ENCODE measurements at regions not wholly inside any gene's neighbourhood (a gene's known extent, or its start where the extent isn't known, plus 50 kb on each side); places are given as distances from the start of the nearest gene placed in this dataset.

DNA sequence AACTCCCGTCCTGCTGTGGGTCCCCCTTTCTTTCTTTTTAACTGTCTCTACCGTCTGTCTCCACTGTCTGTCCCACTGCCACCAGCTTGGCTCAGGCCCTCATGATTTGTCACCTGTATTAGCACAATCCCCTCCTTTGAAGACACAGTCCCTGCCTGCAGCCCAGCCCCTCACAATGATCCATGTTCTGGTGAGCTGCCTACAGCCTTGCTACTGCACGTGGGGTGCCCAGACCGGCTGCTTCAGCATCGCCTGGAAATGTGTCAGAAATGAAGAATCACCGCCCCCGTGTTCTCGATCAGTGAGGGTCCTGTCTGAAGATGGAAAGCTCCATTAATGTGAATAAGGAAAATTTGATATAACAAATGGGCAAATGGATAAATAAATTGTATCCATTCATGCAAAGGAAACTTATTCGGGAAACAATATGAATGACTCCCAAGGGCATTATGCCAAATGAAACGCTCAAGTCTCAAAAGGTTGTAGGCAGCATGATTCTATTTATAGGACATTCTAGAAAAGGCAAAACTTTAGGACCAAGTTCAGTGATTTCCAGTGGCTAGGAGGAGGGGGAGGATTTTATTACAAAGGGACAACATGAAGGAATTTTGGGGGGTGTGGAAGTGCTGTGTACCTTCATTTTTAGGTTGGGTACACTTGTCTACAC is 59.4 kb upstream of the CD83 start:
- TF ChIP-seq CTCF (IDR thresholded peaks at IDR 0.05; ENCODE audit: extremely low read depth, missing control alignments), result no peak
- no peak for DNase-seq (ENCODE audit: low spot score)

DNA sequence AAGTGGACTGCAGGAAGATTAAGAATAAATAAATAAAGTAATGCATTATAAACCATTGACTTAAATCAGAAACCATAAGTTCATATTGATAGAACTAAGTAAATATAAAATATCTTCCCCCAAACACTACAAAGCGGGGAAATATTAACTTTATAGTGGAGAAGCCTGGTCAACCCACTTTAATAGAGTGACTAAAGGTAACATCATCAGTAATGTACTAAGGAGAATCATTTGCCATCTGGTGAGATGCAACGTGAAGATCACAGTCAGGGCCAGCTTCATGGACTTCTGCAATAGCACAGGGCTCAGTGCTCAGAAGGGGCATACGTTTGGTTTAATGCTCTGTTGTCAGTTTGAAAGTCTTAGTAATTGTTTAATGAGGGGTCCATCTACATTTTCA is 58.8 kb upstream of the CD83 start:
- DNase-seq (ENCODE audit: low spot score), result no peak
- TF ChIP-seq CTCF (IDR thresholded peaks at IDR 0.05; ENCODE audit: extremely low read depth, missing control alignments), result no peak

- TF ChIP-seq CTCF (IDR thresholded peaks at IDR 0.05; ENCODE audit: extremely low read depth, missing control alignments), result no peak
- no peak for DNase-seq (ENCODE audit: low spot score)
Observed at GRCh38 chr6:14059791-14060436, 57.7 kb upstream of the CD83 start.

- DNase-seq (ENCODE audit: low spot score), result no peak
- TF ChIP-seq CTCF (IDR thresholded peaks at IDR 0.05; ENCODE audit: extremely low read depth, missing control alignments), result no peak
Observed at GRCh38 chr6:14060971-14061370, 56.6 kb upstream of the CD83 start.

GRCh38 chr6:14061643-14062042 is 55.9 kb upstream of the CD83 start:
- TF ChIP-seq CTCF (IDR thresholded peaks at IDR 0.05; ENCODE audit: extremely low read depth, missing control alignments), result no peak
- no peak for DNase-seq (ENCODE audit: low spot score)

GRCh38 chr6:14062345-14063029 is 55.1 kb upstream of the CD83 start:
- TF ChIP-seq CTCF (IDR thresholded peaks at IDR 0.05; ENCODE audit: extremely low read depth, missing control alignments), result no peak
- DNase-seq (ENCODE audit: low spot score), result no peak

DNA sequence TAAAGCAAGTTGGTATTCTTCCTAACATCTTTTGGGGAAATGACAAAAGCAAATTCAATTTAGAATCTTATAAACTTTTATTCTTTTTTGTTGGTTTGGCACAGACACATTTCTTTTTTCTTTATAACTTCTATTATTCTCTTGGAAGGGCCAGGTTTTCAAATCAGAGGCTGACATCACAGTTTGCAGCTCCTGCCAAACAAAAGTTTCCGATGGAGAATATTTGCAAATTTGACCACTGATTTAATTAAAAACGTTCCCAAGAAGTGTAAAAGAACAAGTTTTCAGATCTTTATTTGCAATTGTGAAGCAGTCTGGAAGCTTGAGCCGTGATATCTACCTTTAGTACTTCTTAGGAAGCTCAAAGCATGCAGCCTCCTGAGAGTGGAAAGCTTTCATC is 53.8 kb upstream of the CD83 start:
- no peak for TF ChIP-seq CTCF (IDR thresholded peaks at IDR 0.05; ENCODE audit: extremely low read depth, missing control alignments)
- no peak for DNase-seq (ENCODE audit: low spot score)
